G401.6 (cell line): ENCODE measurements at regions not wholly inside any gene's neighbourhood (a gene's known extent, or its start where the extent isn't known, plus 50 kb on each side); places are given as distances from the start of the nearest gene placed in this dataset.

ENCODE experiments used
- FAIRE-seq: peaks from 2 replicates; lab custom pipeline; 2012; peaks lifted over from hg19 to GRCh38; lab: Jason Lieb, UNC

DNA sequence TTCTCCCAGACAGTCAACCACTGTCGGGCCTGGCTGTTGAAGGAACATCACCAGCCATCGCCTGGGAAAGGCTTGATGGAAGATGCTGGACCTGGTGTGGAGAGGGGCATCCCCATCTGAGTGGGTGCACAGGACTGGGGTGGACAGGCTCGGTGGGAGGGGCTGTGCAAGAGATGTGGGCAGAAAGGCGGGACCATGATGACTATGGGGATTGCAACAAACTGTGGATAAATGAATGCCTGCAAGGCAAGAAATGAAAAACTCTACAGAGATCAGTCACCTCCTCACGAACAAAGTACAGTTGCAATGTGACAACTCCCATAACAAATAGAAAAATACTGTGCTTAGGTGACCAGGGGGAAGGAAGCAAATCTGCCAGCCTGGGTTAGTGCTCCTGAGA lies 171.9 kb upstream of the GPR12 start:
- no peak for FAIRE-seq

- peak; percentile 44 for FAIRE-seq
Observed at GRCh38 chr13:26929971-26930730, 169.6 kb upstream of the GPR12 start.

DNA sequence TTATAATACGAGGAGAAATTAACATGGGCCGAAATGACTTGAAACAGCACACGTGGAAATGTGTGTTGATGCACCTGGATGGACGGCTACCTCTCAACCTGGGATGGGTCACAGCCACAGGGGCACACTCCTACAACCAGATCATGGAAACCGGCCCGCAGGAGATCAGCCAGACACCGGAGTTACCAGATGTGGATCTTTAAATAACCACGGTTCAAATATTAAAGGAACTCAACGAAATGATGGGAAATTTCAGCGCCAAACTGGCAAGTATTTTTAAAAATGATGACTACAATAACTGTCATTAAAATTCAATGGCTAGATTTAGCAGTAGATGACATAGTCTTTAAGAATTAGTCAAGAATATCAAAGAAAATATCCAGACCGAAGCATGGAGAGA lies 166.9 kb upstream of the GPR12 start:
- no peak for FAIRE-seq

- no peak for FAIRE-seq
Observed at GRCh38 chr13:26926371-26926770, 165.8 kb upstream of the GPR12 start.

DNA sequence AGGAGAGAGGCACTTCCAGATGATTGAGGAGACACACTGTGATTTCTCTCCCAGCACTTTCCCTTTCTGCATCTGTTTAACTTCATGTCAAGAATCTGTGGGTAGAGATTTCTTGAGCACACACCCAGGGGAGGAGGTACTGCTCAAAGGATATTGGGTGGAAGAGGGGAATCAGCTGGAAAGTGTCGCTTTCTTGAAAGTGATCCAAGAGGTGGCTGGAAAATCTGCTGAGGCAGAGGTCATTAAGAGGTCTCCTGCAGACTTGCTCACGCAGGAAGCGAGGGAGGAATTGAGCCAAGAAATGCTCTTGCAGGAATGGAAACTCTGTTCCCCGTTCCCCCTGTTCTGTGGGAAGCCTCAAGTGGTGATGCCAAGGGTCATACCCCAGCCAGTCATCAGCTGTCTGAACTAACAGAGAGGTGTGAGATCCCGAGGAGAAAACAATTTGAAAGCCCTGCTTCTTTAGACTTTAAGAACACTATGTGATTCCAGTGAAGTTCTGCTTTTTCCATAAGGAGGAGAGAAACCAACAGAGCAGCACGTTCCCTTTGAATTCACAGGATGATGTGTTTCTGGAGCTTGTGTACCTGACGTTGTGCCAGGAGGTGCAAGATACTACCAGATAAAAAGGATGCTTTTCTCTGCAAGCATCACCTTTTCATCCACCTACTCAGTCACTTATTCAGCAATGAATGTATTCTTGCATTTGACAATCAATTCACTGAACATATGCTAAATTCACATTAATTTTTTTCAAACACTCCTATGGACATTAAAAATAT lies 163.4 kb upstream of the GPR12 start:
- no peak for FAIRE-seq

DNA sequence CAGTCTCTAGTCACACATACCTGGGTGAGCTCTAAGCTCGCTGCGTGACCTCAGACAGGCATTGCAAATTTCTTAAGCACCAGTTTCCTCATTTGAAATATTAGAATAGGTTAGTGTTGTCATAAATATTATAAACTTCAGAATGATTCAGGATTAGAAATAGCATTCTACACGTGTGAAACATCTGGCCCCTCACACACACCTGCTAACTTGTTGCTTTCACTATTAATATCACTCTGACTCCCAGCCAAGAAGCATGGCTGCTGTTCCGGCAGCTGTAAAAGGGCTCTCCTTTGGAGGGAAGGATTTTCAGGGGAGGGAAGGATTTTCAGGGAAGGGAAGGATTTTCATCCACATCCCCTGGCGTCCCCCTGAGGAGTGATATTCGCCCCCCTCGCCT lies 161.3 kb upstream of the GPR12 start:
- no peak for FAIRE-seq

GRCh38 chr13:26920614-26921355 lies 160.2 kb upstream of the GPR12 start:
- no peak for FAIRE-seq

GRCh38 chr13:26919732-26920131 lies 159.1 kb upstream of the GPR12 start:
- no peak for FAIRE-seq

- FAIRE-seq, result no peak
Observed at GRCh38 chr13:26919311-26919710, 158.7 kb upstream of the GPR12 start.

DNA sequence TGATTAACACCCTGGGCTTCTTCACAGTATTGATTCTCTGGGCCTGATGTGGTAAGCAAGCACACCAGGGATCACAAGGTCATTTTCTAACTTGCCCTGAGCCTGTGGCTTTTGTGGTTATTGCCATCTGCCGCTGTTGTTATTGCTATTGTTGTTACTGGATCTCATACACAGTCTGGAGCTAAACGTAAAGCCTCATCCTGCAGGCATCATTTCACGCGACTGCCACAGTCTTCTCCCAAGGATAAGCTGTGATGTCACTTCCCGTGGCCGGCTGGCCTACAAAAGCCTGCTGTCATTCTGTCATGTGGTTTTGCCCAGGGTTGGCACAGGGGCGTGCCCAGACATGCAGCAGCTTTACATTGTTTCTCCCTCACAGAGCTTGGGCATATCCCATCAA lies 154.0 kb upstream of the GPR12 start:
- FAIRE-seq, result no peak

DNA sequence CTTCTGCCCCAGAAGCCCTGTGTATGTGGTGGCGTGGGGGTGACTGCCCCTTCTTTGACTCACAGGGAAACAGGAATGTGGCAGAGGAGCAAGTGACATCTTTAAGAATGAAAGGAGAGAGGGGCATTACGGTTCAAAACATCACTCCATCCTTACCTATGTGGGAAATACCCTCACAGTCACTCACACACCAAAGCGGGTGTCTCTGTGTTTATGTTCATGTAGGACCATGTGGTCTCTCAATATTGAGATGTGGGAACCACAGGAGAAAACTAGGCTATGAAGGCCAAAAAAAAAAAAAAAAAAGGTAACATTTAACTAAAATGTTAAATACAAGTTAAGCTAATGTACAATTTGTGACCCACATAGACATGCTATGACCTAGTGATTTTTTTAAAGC lies 153.6 kb upstream of the GPR12 start:
- FAIRE-seq, result no peak

GRCh38 chr13:26910754-26911465 lies 150.3 kb upstream of the GPR12 start:
- no peak for FAIRE-seq

DNA sequence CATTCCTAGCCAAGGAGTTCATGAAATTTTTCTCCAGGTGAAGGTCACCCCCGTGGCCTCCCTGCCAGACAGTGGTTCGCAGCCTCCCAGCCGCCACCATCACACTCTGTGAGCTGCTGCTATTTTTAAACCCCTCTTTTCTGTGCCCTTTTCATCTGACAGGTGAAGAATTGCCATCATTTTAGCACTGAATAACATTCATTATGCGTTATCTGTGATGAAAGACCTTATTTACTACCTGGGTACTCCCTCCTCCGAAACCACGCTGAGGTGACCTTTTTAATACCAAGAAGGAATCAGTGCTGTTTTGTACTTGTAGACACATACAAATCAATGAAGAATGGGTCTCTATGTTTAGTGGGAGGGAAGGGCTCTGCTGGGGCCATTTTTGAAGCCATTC lies 148.9 kb upstream of the GPR12 start:
- no peak for FAIRE-seq

DNA sequence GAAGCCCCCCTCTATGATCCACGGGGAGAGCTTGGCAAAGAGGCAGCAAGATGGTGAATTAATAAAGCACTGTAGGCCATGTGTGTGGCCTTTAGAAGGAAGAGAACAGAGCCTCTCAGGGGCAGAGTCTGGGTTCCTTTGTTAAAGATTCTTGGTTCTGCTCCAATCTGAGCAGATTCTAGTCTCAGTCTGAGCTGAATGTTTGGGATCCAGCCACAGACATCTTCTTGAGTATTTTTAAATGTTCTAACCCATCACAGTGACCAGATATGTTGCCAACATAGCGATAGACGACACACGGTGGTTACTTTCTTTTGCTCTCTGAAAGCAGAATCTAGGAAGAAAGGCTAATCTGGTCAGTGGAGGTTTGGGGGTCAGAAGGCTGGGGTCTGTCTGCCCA lies 147.5 kb upstream of the GPR12 start:
- no peak for FAIRE-seq

DNA sequence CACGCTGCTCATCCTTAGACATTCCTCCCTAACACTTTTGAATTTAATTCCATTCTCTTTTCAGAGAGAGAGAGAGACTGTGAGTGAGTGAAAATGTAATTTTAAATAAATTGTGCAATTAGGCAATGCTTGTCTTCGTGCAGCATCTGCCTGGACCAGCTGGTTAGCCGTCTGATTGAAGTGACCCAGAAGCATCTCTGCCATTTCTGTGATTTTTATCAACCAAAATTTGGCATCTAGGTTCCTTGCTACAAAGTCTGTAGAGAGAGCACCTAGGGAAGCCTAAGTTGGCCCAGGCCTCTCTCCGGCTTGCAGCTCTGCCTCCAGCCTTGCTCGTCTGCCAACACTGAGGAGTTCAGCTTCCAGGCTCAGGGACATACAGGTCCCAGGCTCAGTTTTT lies 138.6 kb upstream of the GPR12 start:
- FAIRE-seq, result no peak

- no peak for FAIRE-seq
Observed at GRCh38 chr13:26897706-26898550, 137.3 kb upstream of the GPR12 start.

- FAIRE-seq, result no peak
Observed at GRCh38 chr13:26896986-26897668, 136.5 kb upstream of the GPR12 start.

GRCh38 chr13:26895808-26896466 lies 135.4 kb upstream of the GPR12 start:
- FAIRE-seq, result no peak

- no peak for FAIRE-seq
Observed at GRCh38 chr13:26895081-26895807, 134.7 kb upstream of the GPR12 start.

GRCh38 chr13:26888632-26889031 lies 128.0 kb upstream of the GPR12 start:
- no peak for FAIRE-seq
